Right ventricle myocardium superior (tissue), 1 donor: ENCODE measurements at regions not wholly inside any gene's neighbourhood (a gene's known extent, or its start where the extent isn't known, plus 50 kb on each side); places are given as distances from the start of the nearest gene placed in this dataset.

ENCODE experiments used
- ATAC-seq: fragments of 200-7000 bp; cut with Tn5 transposase; one replicate; pipeline ENCODE4 v1.9.1; 2020; ENCODE audit warnings: mild to moderate bottlenecking; ENCODE audit not compliant: poor library complexity
- DNase-seq: peaks from one replicate; pipeline ENCODE4 v3.0.0-alpha.2; 2020
- intact Hi-C: fragments of 100-400 bp; cut with DNase I; formaldehyde crosslinking; loops from one replicate; pipeline ENCODE4 v1.11.2; 2022
- donor health status: DM: no; HTN: yes; CAD: no; lungs with severe emphysema.

DNA sequence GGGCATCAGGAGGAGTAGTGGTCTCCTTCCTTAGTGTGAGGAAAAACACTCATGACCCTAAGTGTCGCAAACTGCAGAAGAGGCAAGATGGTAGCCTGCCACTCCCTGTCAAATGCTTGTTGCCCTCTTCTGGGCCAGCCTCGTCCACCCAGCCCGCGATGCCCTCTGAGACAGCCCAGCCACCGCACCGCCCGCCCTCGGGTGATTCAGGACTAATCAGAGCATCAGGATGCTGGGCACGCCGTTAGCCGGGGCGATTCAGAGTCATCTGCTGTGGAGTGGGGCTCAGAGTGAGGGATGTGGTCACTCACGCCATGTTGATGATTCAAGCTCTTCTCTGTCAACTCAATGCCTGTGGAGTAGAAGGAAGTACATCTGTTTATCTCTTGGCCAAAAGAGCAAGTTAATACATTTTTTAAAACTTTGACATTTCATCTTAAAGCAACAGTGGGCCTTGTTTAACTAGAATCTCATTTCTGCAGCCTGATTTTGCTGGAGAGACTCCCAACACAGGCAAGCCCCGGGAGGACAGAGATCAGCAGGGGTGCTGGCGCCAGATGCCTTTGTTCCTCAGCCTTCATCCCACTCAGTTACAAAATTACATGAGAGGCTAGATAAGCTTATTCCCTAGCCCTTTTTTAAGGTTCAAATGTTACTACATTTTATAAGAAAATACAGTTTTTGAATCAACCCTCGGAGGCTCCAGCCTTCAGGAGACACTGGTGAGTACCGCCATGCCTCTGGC is 79.0 kb downstream of the TMEM18 start:
- no peak for ATAC-seq
- no peak for DNase-seq
- intact Hi-C loops: no loop called here

DNA sequence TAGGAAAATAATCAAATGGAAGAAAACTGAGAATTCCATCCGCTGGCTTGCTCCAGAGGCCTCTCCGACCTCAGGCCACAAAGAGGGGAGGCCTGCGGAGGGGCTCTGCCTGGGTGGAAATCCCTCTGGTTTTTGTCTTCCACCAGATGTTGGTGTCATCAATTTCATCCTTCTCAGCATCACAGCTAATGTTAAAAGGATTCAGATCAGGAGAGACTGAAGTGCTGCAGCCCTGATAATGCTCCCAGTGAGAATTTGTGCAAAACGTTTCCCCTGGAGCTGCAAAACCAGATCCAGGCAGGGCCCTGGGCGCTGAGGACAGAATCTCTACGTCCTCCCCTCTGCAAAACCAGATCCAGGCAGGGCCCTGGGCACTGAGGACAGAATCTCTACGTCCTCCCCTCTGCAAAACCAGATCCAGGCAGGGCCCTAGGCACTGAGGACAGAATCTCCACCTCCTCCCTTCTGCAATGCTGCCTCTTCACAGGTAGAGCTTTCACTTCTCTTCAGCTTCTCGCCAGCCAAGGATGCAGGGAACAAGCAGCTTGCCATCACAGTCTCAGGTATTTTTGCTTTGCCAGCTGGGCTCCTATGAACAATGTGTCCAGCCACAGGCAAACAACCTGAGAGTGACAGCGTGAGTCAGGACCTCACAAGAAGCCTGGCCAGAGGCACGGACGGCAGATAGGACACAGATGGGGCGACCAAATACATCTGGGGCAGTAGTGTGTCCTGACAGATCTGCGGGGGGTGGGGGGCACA is 81.2 kb downstream of the TMEM18 start:
- no peak for DNase-seq
- ATAC-seq: no peak
- intact Hi-C loops: no loop called here

DNA sequence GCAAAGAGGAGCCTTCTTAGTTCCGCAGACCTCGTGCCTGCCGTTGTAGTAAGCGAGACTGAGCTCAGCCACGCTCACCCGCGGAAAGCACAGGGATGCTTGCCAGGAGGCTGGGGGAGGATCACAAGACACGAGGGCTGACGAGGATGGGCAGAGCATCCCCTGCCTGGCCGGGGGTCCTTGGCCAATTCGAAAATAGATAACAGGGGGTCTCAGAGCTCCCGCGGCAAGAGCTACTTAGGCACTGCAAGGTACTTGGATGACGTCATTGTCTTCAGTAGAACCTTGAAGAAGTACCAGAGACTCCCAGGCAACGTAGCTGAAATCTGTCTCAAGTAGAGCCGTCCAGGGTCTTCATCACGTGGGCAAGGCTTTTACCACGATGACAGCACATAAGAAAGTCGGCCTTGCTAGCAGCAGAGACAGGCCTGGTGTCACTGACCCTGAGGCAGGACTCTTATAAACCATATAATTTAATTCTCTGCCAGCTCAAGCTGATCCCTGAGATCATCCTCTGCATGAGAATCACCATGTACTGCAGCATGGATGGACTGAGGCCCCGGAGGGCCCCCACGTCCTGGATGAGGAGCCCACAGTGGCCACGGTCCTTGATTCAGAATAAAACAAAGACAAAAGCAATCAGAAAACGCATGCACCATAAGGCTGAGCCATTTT is 81.9 kb downstream of the TMEM18 start:
- DNase-seq (no peak), ATAC-seq (no peak)
- intact Hi-C loops: no loop called here

DNA sequence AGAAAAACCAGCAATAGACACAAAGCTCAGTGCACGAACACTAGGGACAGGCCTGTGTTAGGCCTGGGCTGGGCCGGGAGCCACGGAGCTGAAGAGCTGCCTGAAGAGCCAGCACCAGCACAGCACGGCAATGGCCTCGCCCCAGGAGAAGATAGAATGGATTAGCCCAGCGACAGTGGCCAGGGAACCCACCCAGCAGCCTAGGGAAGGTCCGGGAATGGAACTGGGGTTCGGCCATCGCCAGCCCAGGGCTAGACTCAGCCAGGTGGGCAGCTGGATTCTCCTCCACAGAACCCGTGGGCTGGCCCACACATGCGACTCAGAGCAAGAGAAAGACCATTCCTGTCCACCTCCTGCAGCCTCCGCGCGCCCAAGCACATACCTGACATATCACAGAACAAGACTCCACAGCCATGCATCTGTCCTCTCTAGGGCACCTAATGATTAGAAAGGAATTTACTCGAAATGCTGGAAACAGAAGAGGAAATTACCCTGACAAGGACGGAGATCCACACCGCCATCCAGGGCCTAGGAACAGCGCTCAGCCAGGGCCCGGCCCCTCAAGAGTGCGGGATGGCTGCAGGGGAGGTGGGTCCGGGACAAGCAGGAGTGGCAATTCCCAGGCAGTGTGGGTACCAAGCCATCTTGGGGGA is 82.8 kb downstream of the TMEM18 start:
- intact Hi-C loops: no loop called here
- ATAC-seq (no peak), DNase-seq (no peak)

DNA sequence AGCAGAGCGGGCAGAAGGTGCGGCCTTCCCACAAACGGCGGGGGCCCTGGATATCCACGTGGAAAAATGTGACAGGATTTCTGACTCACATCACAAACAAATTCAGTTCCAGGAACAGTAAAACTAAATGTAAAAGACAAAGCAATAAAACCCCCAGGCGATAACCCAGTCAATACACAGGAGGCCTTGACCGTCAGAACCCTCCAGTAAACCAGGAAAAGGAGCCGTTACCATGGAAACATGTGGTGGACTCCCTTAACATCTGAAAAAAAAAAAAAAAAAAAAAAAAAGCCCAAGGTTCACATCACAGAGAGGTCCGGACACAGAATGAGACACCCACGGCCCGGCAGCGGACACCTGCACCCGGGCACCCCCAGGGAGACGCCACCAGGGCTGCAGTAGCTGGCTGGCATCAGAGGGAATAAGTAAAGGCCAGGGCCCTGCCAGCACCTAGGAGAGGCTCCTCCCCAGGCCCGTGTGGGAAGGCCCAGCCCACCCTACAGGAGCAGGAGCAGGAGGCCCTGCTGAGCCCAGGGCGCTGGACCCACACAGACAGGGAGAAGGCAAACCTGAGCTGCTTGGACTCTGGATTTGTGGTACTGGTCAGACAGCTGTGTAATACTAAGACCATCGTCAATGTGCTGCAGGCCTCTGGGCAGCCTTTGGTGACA is 83.7 kb downstream of the TMEM18 start:
- DNase-seq: no peak
- ATAC-seq: no peak
- intact Hi-C loops: no loop called here

DNA sequence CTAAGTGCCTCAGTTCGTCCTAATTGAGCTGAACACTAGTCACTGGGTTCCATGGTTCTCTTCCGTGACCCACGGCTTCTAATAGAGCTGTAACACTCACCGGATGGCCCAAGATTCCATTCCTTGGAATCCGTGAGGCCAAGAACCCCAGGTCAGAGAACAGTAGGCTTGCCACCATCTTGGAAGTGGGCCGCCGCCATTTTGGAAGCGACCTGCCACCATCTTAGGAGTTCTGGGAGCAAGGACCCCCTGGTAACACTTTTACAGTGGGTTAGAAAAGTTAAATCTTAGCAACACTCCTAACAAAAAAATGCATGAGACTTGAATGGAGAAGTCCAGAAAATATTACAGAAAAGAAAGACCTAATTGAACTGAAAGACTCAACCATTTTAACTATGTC is 84.5 kb downstream of the TMEM18 start:
- ATAC-seq: no peak
- intact Hi-C loops: no loop called here
- no peak for DNase-seq

DNA sequence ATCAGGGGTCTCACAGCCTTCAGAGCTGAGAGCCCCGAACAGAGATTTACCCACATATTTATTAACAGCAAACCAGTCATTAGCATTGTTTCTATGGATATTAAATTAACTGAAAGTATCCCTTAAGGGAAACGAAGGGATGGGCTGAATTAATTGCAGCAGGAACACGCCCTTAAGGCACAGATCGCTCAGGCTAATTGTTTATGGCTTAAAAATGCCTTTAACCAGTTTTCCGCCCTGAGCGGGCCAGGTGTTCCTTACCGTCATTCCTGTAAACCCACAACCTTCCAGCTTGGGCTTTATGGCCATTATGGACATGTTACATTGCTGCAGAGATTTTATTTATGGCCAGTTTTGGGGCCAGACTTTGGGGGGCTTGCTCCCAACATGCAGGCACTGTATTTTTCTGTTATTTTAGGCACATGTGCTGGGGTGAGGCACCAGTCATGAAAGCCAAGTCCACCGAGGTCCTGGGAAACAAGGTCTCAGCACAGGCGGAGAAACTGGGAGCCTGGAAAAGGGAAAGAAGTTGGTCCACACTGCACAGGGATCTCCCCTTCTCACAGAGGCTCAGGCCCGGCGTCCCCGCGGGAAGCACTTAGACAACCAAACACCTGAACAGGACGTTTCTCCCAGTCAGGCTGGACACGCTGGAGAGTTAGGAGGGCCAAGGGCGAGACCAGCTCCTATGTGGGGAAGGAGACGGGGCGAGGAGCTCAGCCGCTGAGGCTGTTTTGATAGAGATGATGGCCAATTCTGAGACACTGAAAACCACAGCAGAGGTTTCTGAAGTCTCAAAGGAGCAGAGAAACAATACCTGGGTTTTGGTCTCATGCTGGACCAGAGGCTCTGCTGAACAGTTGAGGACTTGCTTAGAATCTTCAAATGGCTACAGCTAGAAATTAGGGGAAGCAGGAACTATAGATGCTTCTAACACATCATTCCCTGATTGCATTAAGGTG is 86.7 kb downstream of the TMEM18 start:
- intact Hi-C loops: no loop called here
- ATAC-seq (no peak), DNase-seq (no peak)

DNA sequence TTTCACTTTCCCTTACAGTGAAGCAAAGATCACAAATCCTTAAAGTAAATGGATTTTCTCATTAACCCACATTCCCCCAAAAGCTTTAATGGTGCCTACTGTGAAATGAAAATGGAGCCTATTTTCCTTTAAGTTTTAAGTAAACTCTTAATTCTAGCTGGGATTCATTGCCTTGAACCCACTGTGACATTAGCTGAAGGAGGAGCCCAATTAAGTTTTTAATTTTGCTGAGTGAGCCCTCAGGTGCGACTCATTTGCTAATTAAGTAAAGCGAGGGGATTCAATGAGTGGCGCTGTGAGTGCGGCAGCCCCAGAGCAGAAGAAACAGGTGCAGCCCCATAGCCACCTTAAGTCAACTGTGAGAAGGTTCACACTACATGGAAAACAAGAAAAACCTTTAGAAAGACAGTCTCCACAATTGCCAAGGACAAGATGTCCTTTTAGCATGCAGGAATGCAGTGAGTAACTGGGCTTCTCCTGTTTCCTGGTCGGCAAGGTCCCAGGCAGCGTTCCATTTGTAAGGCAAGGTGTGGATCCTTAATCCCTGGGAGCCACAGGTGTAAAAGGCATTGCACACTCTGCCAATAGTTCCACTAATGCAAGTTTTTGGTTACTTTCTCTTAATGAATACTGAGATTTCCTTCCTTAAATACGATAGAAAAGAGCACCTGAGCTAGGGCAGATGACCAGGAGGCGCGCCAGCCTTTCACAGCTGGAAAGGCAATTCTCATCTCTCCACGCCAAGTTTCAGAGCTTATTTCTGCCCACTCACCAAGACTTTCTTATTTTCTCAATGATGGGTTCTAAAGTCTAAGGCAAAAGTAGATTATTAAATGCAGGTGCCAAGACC is 87.7 kb downstream of the TMEM18 start:
- no peak for DNase-seq
- no peak for ATAC-seq
- intact Hi-C loops: no loop called here

DNA sequence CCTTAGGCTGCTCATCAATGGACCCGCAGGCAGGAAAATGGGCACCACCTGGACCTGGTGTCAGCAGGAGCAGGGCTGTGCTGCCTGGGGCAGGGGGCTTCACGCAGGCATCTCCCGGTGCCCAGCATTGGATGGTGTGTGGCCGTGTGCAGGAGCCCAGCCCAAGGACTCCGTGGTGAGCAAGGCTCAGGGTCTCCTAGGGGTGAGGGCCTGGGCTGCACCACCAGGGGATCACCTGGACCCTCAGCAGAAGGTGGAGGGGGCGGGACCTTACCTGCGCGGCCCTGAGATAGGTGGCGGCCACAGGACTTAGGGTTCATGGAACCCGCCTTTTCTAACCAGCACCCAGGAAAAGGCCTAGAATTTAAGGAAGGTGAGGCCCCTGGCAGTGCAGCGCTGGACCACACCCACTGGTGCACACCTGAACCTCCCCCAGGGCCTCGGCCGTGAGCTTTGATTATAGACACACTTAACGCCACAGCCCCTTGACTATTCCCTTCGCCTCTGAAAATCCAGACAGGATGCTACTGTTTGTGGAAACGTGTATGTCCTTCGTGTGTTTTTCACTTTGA is 89.0 kb downstream of the TMEM18 start:
- intact Hi-C loops: no loop called here
- no peak for DNase-seq
- no peak for ATAC-seq

DNA sequence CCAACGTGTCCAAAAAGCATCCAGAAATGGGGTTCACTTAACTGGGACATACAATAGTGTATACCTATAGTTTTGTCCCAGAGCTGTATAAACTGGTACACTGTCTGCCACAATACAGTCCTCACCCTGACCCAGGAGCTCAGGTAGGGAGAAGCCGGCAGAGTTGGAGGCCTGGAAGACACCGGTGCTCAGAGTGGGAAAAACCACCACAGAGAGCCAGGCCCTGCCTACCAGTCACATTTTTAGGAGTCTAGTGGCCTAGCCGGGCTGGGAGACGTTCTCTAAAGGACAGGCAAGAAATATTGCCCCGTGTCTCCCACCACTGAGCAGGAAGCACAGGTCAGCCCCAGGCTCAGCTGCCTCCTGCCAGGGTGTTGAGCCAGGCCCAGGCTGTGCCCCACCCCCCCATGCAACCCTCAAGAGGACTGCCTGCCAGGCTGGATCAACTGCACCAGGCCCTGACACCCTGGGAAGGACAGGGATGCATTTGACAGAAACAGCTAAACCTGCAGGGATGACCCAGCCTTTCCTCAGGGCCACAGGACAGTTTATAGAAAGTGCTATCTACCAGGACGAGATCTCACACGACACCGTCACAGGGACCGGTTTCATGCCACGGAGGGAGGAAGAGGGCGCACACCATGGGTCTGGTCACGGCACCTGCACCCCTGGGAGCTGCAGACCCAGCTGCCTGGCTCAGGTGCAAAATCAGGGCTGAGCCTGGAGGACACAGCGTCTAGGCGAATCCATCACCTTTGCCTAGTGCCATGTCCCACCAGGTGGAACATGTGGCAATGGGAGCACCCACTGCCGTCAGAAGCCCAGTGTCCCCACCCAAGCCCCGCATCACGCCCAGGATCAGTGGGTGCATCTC is 89.9 kb downstream of the TMEM18 start:
- no peak for DNase-seq
- no peak for ATAC-seq
- intact Hi-C loops: no loop called here

DNA sequence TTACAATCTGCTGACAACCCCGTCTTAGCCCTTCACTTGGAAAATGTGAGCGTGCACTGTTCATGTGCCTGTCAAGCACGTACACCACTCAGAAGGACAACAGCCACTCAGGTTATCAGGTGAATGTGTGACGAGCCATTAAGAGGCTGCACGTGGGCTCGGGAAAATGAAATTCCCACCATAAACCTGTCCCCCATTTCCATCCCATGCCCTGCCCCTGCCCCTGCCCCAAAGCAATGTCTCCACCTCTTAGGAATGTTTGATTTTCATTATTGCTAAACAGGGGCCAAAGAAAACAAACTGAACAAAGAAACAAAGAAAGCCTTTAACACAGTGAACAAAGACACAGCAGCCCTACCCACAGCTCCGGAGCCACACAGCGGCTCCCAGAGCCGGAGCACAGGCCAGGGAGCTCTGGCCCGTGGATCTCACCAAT is 90.5 kb downstream of the TMEM18 start:
- ATAC-seq (peak; percentile 61), DNase-seq (no peak)

DNA sequence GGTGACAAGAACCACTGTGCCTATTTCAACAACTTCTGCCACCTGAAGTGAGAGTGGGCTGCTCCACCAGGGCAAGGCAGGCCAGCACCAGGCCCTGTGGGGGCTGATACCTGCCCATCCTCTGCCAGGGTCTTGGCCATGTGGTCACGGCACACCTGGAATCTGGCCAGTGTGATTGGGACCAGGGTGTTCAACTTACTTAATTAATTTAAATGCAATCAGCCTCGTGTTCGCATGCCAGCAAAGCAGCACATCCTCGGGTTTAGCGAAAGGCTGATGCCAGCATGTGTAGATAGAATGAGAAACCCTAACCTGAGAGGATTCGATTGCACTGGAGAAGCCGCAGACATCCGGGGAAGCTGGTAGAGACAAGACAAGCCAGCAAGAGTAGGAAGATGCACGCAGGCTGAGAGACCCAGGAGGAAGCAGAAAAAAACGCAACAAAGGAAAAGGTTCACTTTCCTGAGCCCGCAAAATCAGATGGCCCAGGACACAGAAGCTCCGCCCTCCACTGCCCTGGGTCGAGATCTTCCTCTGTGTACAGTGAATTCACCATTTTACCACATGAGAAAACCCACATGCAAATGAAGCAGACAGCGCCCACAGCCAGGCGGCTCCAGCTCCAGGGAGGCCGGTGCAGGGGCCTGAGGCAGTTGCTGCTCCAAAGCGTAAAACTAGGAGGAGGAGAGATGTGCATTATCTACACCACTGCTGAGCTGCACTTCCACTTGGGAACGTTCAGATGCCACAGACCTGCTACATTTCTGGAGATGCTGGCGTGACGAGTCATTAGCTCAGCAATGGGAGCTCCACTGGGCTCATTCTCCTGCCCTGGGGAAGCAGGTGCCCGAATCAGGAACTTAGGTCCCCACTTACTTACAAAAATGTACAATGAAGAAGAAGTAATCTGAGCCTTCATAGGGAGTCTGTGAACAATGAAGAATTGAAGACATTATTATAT is 92.1 kb downstream of the TMEM18 start:
- intact Hi-C loops: no loop called here
- ATAC-seq (no peak), DNase-seq (no peak)

More for the DNA sequence above, 90.5 kb downstream of the TMEM18 start:
- intact Hi-C loops: no loop called here

DNA sequence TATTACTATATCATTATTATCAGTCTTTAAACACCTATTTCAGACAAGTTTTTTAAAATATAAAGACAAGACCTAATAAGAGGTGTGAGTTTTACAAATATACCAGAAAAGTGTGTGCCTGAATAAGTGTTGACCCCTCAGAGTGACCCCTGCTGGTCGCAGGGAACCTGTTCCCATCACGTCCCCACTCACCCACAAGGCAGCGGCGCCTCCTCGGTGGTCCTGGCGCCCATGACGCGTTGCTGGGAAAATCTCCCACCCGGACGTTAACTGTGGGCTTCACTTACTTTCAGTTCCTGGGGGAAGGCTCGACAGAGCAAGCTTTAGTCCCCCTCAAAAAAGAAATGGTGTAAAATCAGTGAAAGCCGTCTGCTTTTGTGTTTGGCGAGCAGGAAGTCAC is 93.5 kb downstream of the TMEM18 start:
- DNase-seq (no peak), ATAC-seq (no peak)
- intact Hi-C loops: no loop called here

DNA sequence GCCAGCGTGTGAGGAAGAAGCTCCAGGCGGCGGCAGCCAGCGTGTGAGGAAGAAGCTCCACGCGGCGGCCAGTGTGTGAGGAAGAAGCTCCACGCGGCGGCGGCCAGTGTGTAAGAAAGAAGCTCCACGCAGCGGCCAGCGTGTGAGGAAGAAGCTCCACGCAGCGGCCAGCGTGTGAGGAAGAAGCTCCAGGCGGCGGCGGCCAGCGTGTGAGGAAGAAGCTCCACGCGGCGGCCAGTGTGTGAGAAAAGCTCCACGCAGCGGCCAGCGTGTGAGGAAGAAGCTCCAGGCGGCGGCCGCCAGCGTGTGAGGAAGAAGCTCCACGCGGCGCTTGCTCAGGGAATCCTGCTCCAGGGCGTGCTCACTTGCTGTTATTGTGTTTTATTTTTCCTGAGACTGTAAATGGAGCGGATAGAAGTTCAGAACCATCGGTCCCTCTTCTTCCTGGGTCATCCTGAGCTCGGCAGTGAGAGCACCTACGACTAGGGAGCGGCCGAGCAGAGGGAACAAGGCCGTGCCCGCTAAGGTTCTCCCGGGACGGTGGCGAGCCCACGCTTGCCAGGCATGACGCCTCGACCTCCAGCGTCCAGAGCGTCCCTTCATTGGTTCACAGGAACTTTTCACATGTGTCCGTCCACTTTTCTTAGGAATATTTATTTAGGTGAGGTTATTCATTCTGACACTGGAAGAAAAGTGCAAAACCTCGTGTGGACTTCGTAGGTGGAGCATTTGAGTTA is 94.2 kb downstream of the TMEM18 start:
- no peak for DNase-seq
- ATAC-seq: no peak
- intact Hi-C loops: no loop called here
